HEK293 (cell line): ENCODE measurements at regions not wholly inside any gene's neighbourhood (a gene's known extent, or its start where the extent isn't known, plus 50 kb on each side); places are given as distances from the start of the nearest gene placed in this dataset.

Source experiments
- CTCF ChIA-PET: fragments of 350-600 bp; formaldehyde crosslinking; extraction: SDS; loops from one replicate; lab custom pipeline; 2021; ENCODE audit warnings: antibody characterized with exemption; lab: Yijun Ruan, JAX
- POLR2A ChIA-PET: fragments of 300-600 bp; formaldehyde crosslinking; extraction: SDS; loops from one replicate; lab custom pipeline; 2020; ENCODE audit warnings: antibody characterized with exemption, inconsistent platforms; lab: Yijun Ruan, JAX
- H3K27ac ChIP-seq: fragments of 200-500 bp; sonication (Bioruptor generic); 2 replicates; pipeline ENCODE4 v1.5.1; 2014; ENCODE audit warnings: low read depth, low read length, control low read depth, inconsistent platforms; ENCODE audit errors: extremely low read depth
- H3K36me3 ChIP-seq, 2 experiments: fragments of 200-500 bp in 1 of 2; sonication (Bioruptor generic) in 1 of 2; 1 replicate in 1 of 2; 2 replicates in 1 of 2; pipeline ENCODE4 v1.5.1; 2014 to 2017; ENCODE audit warnings: inconsistent platforms in 2 of 2, low read length in 2 of 2; ENCODE audit not compliant: control insufficient read depth in 2 of 2, insufficient read depth in 1 of 2
- H3K4me1 ChIP-seq: fragments of 200-500 bp; sonication (Bioruptor generic); 2 replicates; pipeline ENCODE4 v1.5.1; 2014; ENCODE audit warnings: mild to moderate bottlenecking, low read length, inconsistent platforms; ENCODE audit not compliant: control insufficient read depth, insufficient read depth
- H3K4me3 ChIP-seq: 2 replicates; pipeline ENCODE4 v1.5.1; 2011; ENCODE audit warnings: low read depth, mild to moderate bottlenecking, control low read depth, low read length, moderate library complexity
- H3K9me3 ChIP-seq: fragments of 200-500 bp; sonication (Bioruptor generic); 2 replicates; pipeline ENCODE4 v1.5.1; 2014; ENCODE audit warnings: low read depth, low read length, inconsistent platforms; ENCODE audit not compliant: control insufficient read depth, insufficient read depth
- HOXC10 ChIP-seq: sonication (generic); formaldehyde crosslinking; IDR thresholded peaks from 2 replicates; pipeline ENCODE4 v1.8.1; 2023; ENCODE audit warnings: mild to moderate bottlenecking, missing genetic modification reagents
- PRDM1 ChIP-seq: fragments of 450-650 bp; formaldehyde crosslinking; IDR thresholded peaks from 2 replicates; pipeline ENCODE4; 2016; ENCODE audit warnings: missing biosample characterization, missing genetic modification characterization
- SCRT2 ChIP-seq: fragments of 450-650 bp; formaldehyde crosslinking; IDR thresholded peaks from 2 replicates; pipeline ENCODE4 v1.5.1; 2016; ENCODE audit warnings: missing biosample characterization, missing genetic modification characterization
- SP2 ChIP-seq: fragments of 450-650 bp; formaldehyde crosslinking; IDR thresholded peaks from 2 replicates; pipeline ENCODE4 v1.5.1; 2016; ENCODE audit warnings: missing biosample characterization, missing genetic modification characterization
- ZNF292 ChIP-seq: fragments of 450-650 bp; formaldehyde crosslinking; IDR thresholded peaks from 2 replicates; pipeline ENCODE4 v1.5.1; 2016; ENCODE audit warnings: low read depth, missing biosample characterization, missing genetic modification characterization, borderline replicate concordance
- ZNF394 ChIP-seq: fragments of 450-650 bp; formaldehyde crosslinking; IDR thresholded peaks from 2 replicates; pipeline ENCODE4 v1.5.1; 2016; ENCODE audit warnings: missing biosample characterization, missing genetic modification characterization, mild to moderate bottlenecking, moderate library complexity, borderline replicate concordance
- ZNF544 ChIP-seq: fragments of 450-650 bp; formaldehyde crosslinking; IDR thresholded peaks from 2 replicates; pipeline ENCODE4 v1.5.0; 2017; ENCODE audit warnings: missing biosample characterization, missing genetic modification characterization
- ZNF571 ChIP-seq: fragments of 450-650 bp; formaldehyde crosslinking; IDR thresholded peaks from 2 replicates; pipeline ENCODE4 v1.5.0; 2017; ENCODE audit warnings: missing biosample characterization, missing genetic modification characterization
- ZNF610 ChIP-seq: fragments of 450-650 bp; formaldehyde crosslinking; IDR thresholded peaks from 2 replicates; pipeline ENCODE4 v1.5.1; 2016; ENCODE audit warnings: missing biosample characterization, missing genetic modification characterization, borderline replicate concordance
- ZNF670 ChIP-seq: fragments of 450-650 bp; formaldehyde crosslinking; IDR thresholded peaks from 2 replicates; pipeline ENCODE4 v1.5.1; 2016; ENCODE audit warnings: missing biosample characterization, missing genetic modification characterization, low read depth
- ZNF701 ChIP-seq: fragments of 450-650 bp; formaldehyde crosslinking; IDR thresholded peaks from 2 replicates; pipeline ENCODE4 v1.5.1; 2016; ENCODE audit warnings: missing biosample characterization, missing genetic modification characterization
- ZNF777 ChIP-seq: fragments of 450-650 bp; formaldehyde crosslinking; IDR thresholded peaks from 2 replicates; pipeline ENCODE4 v1.5.1; 2017; ENCODE audit warnings: missing biosample characterization, missing genetic modification characterization, borderline replicate concordance
- ZSCAN30 ChIP-seq: fragments of 450-650 bp; IDR thresholded peaks from 2 replicates; pipeline ENCODE4 v1.5.1; 2018; ENCODE audit warnings: missing biosample characterization, mild to moderate bottlenecking, missing genetic modification characterization, moderate library complexity
- TF ChIP-seq, protein P1 (sequence below): fragments of 450-650 bp; formaldehyde crosslinking; IDR thresholded peaks from 2 replicates; pipeline ENCODE4 v1.5.1; 2016; ENCODE audit warnings: missing biosample characterization, missing genetic modification characterization
- TF ChIP-seq, protein P2 (sequence below): fragments of 450-650 bp; formaldehyde crosslinking; IDR thresholded peaks from 2 replicates; pipeline ENCODE4 v1.5.1; 2016; ENCODE audit warnings: missing biosample characterization, missing genetic modification characterization, borderline replicate concordance
- TF ChIP-seq, protein P3 (sequence below): fragments of 450-650 bp; formaldehyde crosslinking; IDR thresholded peaks from 2 replicates; pipeline ENCODE4 v1.5.1; 2016; ENCODE audit warnings: missing biosample characterization, missing genetic modification characterization
- TF ChIP-seq, protein P4 (sequence below): fragments of 450-650 bp; formaldehyde crosslinking; conservative IDR thresholded peaks from 2 replicates; pipeline ENCODE4 v1.5.1; 2016; ENCODE audit warnings: low read depth, missing biosample characterization, missing genetic modification characterization

DNA sequence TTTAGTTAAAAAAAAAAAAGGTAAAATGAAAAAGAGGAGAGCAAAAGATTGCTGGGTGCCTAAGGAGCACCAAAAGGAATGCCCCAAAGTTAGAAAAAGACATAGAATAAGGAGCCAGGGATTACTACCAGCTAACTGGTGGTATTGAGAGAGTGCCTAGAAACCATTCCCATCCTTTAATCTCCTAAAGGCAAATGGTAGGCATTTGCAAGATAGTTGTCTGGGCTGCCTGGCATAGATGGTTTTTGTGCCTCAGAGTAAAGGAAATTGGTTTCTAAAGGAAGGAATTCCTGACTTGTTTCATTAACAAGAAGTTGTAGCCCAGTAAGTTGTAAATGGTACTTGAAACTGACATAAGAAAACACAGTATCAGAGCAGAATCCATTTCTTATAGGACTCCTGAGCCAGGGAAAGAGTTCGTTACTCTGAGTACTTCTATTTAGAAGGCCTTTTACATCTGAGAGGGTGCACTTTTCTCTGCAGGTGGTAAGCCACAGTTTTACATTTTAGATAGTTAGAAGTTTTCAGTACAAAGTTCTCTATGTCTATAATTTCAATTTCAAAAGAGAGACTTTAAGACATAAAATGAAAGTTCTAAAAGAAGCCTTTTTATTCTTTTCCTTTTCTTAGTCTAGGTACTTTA, 92.6 kb downstream of the OLFM4 start:
- Histone ChIP-seq H3K4me1 (no peaks in the 10 kb centered on the region), H3K36me3 (no peaks in the 10 kb centered on the region), H3K9me3 (no peaks in the 10 kb centered on the region), H3K4me3 (no peak overlapping the region), H3K27ac (no peak overlapping the region)
- no peak for TF ChIP-seq ZNF571 (tag by site-specific recombination)
- CTCF ChIA-PET: no interaction called here
- POLR2A ChIA-PET: no interaction called here

DNA sequence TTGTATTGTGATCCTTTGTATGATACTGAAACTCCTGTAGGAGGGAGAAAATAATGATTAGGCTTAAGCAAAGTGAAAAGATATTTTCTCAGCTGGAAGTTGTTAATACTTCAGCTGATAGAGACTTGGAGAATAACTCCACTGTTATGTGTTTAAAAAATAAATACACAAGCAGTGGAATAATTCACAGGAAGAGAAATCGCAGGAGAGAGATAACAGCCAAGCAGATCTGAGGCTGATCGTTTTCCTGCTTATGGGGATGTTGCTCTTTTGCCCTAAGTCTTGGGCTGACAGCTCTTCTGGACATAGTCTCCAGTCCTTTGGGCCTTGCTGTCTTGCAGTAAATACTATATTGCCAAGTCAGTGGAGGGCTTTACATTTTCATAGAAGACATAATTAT, 93.3 kb downstream of the OLFM4 start:
- ChIA-PET POLR2A (no interaction called here), CTCF (no interaction called here)
- no peak overlapping the region for H3K27ac ChIP-seq
- H3K9me3 ChIP-seq: no peaks in the 10 kb centered on the region
- H3K4me1 ChIP-seq: no peaks in the 10 kb centered on the region
- H3K4me3 ChIP-seq: no peak overlapping the region
- H3K36me3 ChIP-seq: no peaks in the 10 kb centered on the region
- TF ChIP-seq, protein P1, sequence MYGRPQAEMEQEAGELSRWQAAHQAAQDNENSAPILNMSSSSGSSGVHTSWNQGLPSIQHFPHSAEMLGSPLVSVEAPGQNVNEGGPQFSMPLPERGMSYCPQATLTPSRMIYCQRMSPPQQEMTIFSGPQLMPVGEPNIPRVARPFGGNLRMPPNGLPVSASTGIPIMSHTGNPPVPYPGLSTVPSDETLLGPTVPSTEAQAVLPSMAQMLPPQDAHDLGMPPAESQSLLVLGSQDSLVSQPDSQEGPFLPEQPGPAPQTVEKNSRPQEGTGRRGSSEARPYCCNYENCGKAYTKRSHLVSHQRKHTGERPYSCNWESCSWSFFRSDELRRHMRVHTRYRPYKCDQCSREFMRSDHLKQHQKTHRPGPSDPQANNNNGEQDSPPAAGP: no peak
- TF ChIP-seq SP2 (no peak), PRDM1 (tag by site-specific recombination) (no peak), ZNF777 (no peak), HOXC10 (CRISPR knock-in tag) (no peak), ZNF544 (no peak), ZNF292 (tag by site-specific recombination) (no peak), SCRT2 (no peak), ZNF701 (tag by site-specific recombination) (no peak)
- TF ChIP-seq, protein P2, sequence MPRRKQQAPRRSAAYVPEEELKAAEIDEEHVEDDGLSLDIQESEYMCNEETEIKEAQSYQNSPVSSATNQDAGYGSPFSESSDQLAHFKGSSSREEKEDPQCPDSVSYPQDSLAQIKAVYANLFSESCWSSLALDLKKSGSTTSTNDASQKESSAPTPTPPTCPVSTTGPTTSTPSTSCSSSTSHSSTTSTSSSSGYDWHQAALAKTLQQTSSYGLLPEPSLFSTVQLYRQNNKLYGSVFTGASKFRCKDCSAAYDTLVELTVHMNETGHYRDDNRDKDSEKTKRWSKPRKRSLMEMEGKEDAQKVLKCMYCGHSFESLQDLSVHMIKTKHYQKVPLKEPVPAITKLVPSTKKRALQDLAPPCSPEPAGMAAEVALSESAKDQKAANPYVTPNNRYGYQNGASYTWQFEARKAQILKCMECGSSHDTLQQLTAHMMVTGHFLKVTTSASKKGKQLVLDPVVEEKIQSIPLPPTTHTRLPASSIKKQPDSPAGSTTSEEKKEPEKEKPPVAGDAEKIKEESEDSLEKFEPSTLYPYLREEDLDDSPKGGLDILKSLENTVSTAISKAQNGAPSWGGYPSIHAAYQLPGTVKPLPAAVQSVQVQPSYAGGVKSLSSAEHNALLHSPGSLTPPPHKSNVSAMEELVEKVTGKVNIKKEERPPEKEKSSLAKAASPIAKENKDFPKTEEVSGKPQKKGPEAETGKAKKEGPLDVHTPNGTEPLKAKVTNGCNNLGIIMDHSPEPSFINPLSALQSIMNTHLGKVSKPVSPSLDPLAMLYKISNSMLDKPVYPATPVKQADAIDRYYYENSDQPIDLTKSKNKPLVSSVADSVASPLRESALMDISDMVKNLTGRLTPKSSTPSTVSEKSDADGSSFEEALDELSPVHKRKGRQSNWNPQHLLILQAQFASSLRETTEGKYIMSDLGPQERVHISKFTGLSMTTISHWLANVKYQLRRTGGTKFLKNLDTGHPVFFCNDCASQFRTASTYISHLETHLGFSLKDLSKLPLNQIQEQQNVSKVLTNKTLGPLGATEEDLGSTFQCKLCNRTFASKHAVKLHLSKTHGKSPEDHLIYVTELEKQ (tag by site-specific recombination): no peak

DNA sequence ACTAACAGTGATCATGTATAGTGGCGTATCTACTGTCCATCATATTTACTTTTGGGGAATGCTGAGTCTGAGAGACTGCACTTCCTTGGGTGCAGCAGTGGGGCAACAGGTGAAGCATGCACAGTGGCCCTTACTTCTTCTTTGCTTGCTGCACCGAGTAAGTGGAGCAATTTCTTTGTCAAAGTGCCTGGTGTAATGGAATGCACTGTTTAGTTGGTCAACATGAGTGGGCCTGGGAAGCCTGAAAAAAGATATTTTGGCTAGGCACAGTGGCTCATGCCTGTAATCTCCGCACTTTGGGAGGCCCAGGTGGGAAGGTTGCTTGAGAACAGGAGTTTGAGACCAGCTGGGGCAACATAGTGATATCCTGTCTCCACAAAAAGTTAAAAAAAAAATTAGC, 94.9 kb downstream of the OLFM4 start:
- Histone ChIP-seq H3K27ac (no peak overlapping the region), H3K4me1 (no peaks in the 10 kb centered on the region), H3K4me3 (no peak overlapping the region), H3K9me3 (no peaks in the 10 kb centered on the region), H3K36me3 (no peaks in the 10 kb centered on the region)
- ChIA-PET POLR2A (no interaction called here), CTCF (no interaction called here)
- TF ChIP-seq ZSCAN30 (tag by site-specific recombination): no peak
- 0 out of 2 replicates have a peak, but pooled peaks have one; percentile 26 for TF ChIP-seq SCRT2
- no peak for TF ChIP-seq ZNF610

DNA sequence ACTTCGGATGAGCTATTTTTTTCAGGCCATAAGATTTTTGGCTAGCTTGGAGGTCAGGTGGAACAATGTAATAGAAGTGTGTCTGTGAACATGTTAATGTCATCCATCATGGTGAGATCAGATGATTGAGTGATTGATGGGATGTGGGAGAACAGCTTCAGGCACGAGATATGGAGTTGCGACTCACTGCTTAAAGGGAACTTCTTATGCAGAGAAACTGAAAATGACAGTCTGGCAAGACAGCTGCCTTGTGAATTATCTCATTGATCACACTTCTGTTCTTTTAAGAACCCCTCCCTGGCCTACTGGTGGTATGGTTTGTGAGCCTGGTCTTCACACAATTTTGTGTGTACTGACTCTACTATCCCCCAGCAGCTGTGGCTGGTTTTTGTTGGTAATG, 96.0 kb downstream of the OLFM4 start:
- ChIA-PET CTCF (no interaction called here), POLR2A (no interaction called here)
- Histone ChIP-seq H3K9me3 (no peaks in the 10 kb centered on the region), H3K36me3 (no peaks in the 10 kb centered on the region), H3K27ac (no peak overlapping the region), H3K4me1 (no peaks in the 10 kb centered on the region), H3K4me3 (no peak overlapping the region)
- no peak for TF ChIP-seq ZNF394
- no peak for TF ChIP-seq ZNF670 (tag by site-specific recombination)
- TF ChIP-seq, protein P3, sequence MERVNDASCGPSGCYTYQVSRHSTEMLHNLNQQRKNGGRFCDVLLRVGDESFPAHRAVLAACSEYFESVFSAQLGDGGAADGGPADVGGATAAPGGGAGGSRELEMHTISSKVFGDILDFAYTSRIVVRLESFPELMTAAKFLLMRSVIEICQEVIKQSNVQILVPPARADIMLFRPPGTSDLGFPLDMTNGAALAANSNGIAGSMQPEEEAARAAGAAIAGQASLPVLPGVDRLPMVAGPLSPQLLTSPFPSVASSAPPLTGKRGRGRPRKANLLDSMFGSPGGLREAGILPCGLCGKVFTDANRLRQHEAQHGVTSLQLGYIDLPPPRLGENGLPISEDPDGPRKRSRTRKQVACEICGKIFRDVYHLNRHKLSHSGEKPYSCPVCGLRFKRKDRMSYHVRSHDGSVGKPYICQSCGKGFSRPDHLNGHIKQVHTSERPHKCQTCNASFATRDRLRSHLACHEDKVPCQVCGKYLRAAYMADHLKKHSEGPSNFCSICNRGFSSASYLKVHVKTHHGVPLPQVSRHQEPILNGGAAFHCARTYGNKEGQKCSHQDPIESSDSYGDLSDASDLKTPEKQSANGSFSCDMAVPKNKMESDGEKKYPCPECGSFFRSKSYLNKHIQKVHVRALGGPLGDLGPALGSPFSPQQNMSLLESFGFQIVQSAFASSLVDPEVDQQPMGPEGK (tag by site-specific recombination): no peak
- TF ChIP-seq, protein P4, sequence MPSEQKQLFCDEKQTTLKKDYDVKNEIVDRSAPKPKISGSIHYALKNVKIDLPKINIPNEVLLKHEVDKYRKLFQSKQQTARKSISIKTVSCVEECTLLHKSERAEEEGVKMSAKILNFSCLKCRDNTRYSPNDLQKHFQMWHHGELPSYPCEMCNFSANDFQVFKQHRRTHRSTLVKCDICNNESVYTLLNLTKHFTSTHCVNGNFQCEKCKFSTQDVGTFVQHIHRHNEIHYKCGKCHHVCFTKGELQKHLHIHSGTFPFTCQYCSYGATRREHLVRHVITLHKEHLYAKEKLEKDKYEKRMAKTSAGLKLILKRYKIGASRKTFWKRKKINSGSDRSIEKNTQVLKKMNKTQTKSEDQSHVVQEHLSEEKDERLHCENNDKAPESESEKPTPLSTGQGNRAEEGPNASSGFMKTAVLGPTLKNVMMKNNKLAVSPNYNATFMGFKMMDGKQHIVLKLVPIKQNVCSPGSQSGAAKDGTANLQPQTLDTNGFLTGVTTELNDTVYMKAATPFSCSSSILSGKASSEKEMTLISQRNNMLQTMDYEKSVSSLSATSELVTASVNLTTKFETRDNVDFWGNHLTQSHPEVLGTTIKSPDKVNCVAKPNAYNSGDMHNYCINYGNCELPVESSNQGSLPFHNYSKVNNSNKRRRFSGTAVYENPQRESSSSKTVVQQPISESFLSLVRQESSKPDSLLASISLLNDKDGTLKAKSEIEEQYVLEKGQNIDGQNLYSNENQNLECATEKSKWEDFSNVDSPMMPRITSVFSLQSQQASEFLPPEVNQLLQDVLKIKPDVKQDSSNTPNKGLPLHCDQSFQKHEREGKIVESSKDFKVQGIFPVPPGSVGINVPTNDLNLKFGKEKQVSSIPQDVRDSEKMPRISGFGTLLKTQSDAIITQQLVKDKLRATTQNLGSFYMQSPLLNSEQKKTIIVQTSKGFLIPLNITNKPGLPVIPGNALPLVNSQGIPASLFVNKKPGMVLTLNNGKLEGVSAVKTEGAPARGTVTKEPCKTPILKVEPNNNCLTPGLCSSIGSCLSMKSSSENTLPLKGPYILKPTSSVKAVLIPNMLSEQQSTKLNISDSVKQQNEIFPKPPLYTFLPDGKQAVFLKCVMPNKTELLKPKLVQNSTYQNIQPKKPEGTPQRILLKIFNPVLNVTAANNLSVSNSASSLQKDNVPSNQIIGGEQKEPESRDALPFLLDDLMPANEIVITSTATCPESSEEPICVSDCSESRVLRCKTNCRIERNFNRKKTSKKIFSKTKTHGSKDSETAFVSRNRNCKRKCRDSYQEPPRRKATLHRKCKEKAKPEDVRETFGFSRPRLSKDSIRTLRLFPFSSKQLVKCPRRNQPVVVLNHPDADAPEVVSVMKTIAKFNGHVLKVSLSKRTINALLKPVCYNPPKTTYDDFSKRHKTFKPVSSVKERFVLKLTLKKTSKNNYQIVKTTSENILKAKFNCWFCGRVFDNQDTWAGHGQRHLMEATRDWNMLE (tag by site-specific recombination): no peak
